Smooth muscle cell (in vitro differentiated cells): ENCODE measurements at regions not wholly inside any gene's neighbourhood (a gene's known extent, or its start where the extent isn't known, plus 50 kb on each side); places are given as distances from the start of the nearest gene placed in this dataset.

Source experiments
- DNase-seq: peaks from one replicate; lab custom pipeline; 2025; ENCODE audit not compliant: unreplicated experiment; lab: John Stamatoyannopoulos, UW
- H2AFZ ChIP-seq: fragments of 200-600 bp; sonication (generic); 2 replicates; pipeline ENCODE4 v1.6.0; 2016; ENCODE audit warnings: antibody characterized with exemption, low read depth, mild to moderate bottlenecking
- H3F3A ChIP-seq: fragments of 200-600 bp; sonication (generic); 2 replicates; pipeline ENCODE4 v1.6.0; 2017; ENCODE audit warnings: antibody characterized with exemption, low read depth
- H3K27ac ChIP-seq: fragments of 200-600 bp; sonication (generic); 2 replicates; pipeline ENCODE4 v1.5.1; 2016; ENCODE audit warnings: low read depth, mild to moderate bottlenecking
- H3K27me3 ChIP-seq: fragments of 200-600 bp; sonication (generic); 2 replicates; pipeline ENCODE4 v1.6.1; 2016; ENCODE audit warnings: low read depth, mild to moderate bottlenecking
- H3K36me3 ChIP-seq: fragments of 200-600 bp; sonication (generic); 2 replicates; pipeline ENCODE4 v1.5.1; 2016; ENCODE audit warnings: low read depth
- H3K4me1 ChIP-seq: fragments of 200-600 bp; sonication (generic); 2 replicates; pipeline ENCODE4 v1.5.1; 2016; ENCODE audit warnings: low read depth
- H3K4me2 ChIP-seq: fragments of 200-600 bp; sonication (generic); 2 replicates; pipeline ENCODE4 v1.6.0; 2016; ENCODE audit warnings: mild to moderate bottlenecking
- H3K4me3 ChIP-seq: fragments of 200-600 bp; sonication (generic); 2 replicates; pipeline ENCODE4 v1.5.1; 2016; ENCODE audit warnings: mild to moderate bottlenecking
- H3K79me2 ChIP-seq: fragments of 200-600 bp; sonication (generic); 2 replicates; pipeline ENCODE4 v1.6.0; 2016; ENCODE audit warnings: low read depth, mild to moderate bottlenecking
- H3K9ac ChIP-seq: fragments of 200-600 bp; sonication (generic); 2 replicates; pipeline ENCODE4 v1.6.0; 2016; ENCODE audit warnings: low read depth
- H3K9me3 ChIP-seq: fragments of 200-600 bp; sonication (generic); replicated peaks from 2 replicates; pipeline ENCODE4 v1.5.1; 2016; ENCODE audit warnings: low read depth
- H4K20me1 ChIP-seq: fragments of 200-600 bp; sonication (generic); 2 replicates; pipeline ENCODE4 v1.6.0; 2016; ENCODE audit warnings: low read depth
- CTCF ChIP-seq: fragments of 200-600 bp; sonication (generic); IDR thresholded peaks from 2 replicates; pipeline ENCODE4 v1.5.1; 2017; ENCODE audit warnings: borderline replicate concordance, mild to moderate bottlenecking, antibody characterized with exemption; ENCODE audit not compliant: insufficient read depth, poor library complexity, severe bottlenecking
- WGBS: methylation state at CpG from one replicate; pipeline ENCODE4 v1.1.7; 2016; ENCODE audit warnings: low lambda C conversion rate; 5-methylcytosine and 5-hydroxymethylcytosine counted together

- no peak for DNase-seq
- Histone ChIP-seq H2AFZ (no peak overlapping the region), H3K36me3 (no peaks in the 10 kb centered on the region), H3K9me3 (no peaks in the 10 kb centered on the region), H3K27ac (peak overlapping the region; percentile 92), H3K27me3 (no peaks in the 10 kb centered on the region), H3K4me3 (no peak overlapping the region), H3K4me2 (no peak overlapping the region), H3K79me2 (no peaks in the 10 kb centered on the region), H3K4me1 (peaks cover 15% of the 10 kb centered on the region), H4K20me1 (no peaks in the 10 kb centered on the region), H3K9ac (no peak overlapping the region), H3F3A (peaks cover 26% of the 10 kb centered on the region)
- TF ChIP-seq CTCF: no peak
- WGBS: 77% methylated on average over 2 of the region's 2 CpGs
Measured at GRCh38 chr3:55200906-55201305, 273.0 kb upstream of the LRTM1 start.

- DNase-seq: no peak
- 17% methylated on average over 4 of the region's 4 CpGs for WGBS
- H3F3A ChIP-seq: peaks cover 23% of the 10 kb centered on the region
- H3K27ac ChIP-seq: peak overlapping the region; percentile 76
- H3K9me3 ChIP-seq: no peaks in the 10 kb centered on the region
- H3K4me1 ChIP-seq: peaks cover 9% of the 10 kb centered on the region
- no peak overlapping the region for H2AFZ ChIP-seq
- TF ChIP-seq CTCF: no peak
- no peak overlapping the region for H3K9ac ChIP-seq
- H3K79me2 ChIP-seq: no peaks in the 10 kb centered on the region
- peak overlapping the region; percentile 46 for H3K4me2 ChIP-seq
- H3K4me3 ChIP-seq: no peak overlapping the region
- H3K27me3 ChIP-seq: no peaks in the 10 kb centered on the region
- no peaks in the 10 kb centered on the region for H3K36me3 ChIP-seq
- H4K20me1 ChIP-seq: no peaks in the 10 kb centered on the region
Measured at GRCh38 chr3:55198554-55198953, 270.7 kb upstream of the LRTM1 start.

GRCh38 chr3:55197021-55197420 lies 269.2 kb upstream of the LRTM1 start:
- Histone ChIP-seq H3K4me3 (no peak overlapping the region), H3K79me2 (no peaks in the 10 kb centered on the region), H3K4me2 (no peak overlapping the region), H3K9me3 (no peaks in the 10 kb centered on the region), H4K20me1 (no peaks in the 10 kb centered on the region), H3F3A (peaks cover 16% of the 10 kb centered on the region), H3K36me3 (no peaks in the 10 kb centered on the region), H2AFZ (no peak overlapping the region), H3K27ac (peak overlapping the region; percentile 9), H3K9ac (no peak overlapping the region), H3K27me3 (no peaks in the 10 kb centered on the region), H3K4me1 (no peaks in the 10 kb centered on the region)
- WGBS: 73% methylated on average over 2 of the region's 2 CpGs
- no peak for DNase-seq
- no peak for TF ChIP-seq CTCF

- Histone ChIP-seq H3K36me3 (no peaks in the 10 kb centered on the region), H3K9ac (no peak overlapping the region), H3K79me2 (no peaks in the 10 kb centered on the region), H3K4me1 (no peaks in the 10 kb centered on the region), H2AFZ (no peak overlapping the region), H3F3A (peaks cover 13% of the 10 kb centered on the region), H3K27ac (no peak overlapping the region), H3K27me3 (no peaks in the 10 kb centered on the region), H3K9me3 (no peaks in the 10 kb centered on the region), H3K4me3 (no peak overlapping the region), H3K4me2 (no peak overlapping the region), H4K20me1 (no peaks in the 10 kb centered on the region)
- DNase-seq: no peak
- TF ChIP-seq CTCF: no peak
- WGBS: 90% methylated on average over 1 of the region's 1 CpG
Measured at GRCh38 chr3:55196495-55196894, 268.6 kb upstream of the LRTM1 start.
